GM19238 (cell line): ENCODE measurements at regions not wholly inside any gene's neighbourhood (a gene's known extent, or its start where the extent isn't known, plus 50 kb on each side); places are given as distances from the start of the nearest gene placed in this dataset.
"Not testable (repeated sequence)": the region's sequence is repeated elsewhere in the genome, so short reads cannot be mapped to it uniquely, and the experiment has no call there.

Source experiments
- DNase-seq: peaks from one replicate; pipeline ENCODE4 v3.0.0; 2011; ENCODE audit warnings: low spot score; ENCODE audit not compliant: insufficient read length

DNA sequence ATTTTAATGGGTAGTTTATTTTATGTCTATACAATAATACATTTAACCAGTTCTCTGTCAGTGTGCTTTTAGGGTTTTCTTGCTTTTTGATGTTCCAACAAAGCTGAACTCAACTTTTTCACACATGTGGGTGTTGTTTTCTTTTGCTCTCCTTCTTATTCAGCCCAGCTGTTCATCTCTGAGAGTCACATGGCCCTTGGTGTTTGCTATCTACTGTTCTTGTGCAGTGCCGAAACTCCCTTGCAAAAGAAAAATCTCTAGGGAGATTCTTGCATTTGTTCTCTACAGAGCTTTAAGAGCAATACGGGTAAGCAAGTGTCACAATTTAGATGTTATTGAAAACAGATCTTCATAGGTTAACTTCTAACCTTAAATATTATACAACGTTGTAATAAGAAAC is 281.1 kb upstream of the CXADR start:
- DNase-seq, result no peak

DNA sequence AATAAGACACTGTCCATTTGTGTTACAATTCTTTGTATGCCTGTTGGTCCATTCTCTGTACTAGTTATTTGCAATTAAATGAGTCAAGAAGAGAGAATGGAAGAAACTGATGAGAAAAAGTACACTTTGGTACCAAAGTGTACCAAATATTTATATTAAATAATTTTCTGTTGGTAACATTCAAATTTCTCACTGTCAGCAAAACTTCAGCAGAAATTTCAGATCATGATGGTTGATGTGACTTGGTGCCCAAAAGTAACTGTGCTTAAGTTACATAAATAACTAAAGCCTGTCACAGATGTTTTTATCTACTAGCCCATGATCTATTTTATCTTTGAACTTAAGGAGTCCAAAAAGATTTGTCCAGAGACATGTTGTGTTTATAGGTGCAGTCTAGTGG is 274.4 kb upstream of the CXADR start:
- DNase-seq, result no peak

DNA sequence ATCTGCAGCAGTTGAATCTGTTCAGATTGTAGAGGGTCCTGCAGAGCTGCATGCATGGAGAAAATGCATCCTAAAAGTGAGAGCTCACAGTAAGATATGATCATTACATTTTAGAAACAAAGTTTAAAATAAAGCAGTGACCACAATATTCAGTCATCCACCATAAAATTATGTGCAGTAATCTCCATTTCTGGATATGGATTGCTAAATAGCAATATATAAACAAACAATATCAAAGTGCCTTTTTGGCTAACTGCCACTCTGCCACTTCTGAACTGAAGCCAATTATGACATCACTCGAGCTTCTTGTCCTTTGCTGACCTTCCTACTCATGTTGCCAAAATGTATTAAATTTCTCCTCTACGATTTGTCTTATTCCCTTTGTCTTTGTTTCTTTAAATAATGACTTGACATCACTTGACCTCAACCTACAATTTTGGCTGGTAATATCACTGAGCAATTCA is 262.0 kb upstream of the CXADR start:
- no peak for DNase-seq

DNA sequence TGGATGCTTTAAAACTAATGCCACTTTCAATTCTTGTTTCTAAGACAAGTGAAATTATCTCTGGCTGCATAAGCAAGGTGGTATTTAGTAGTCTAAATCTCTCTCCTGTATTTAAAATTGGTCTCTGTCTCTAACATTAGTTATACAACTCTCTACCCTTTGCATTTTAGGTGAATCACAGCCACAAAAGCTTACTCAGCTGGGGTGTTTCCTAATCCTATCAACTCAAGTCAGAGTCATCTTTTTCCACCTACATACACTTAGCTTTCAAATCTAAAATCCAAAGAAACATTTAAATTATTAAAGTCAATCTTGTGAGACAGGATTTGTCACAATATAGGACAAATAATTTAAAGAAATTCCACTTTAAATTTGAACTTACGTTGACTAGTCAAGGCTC is 255.1 kb upstream of the CXADR start:
- no peak for DNase-seq

DNA sequence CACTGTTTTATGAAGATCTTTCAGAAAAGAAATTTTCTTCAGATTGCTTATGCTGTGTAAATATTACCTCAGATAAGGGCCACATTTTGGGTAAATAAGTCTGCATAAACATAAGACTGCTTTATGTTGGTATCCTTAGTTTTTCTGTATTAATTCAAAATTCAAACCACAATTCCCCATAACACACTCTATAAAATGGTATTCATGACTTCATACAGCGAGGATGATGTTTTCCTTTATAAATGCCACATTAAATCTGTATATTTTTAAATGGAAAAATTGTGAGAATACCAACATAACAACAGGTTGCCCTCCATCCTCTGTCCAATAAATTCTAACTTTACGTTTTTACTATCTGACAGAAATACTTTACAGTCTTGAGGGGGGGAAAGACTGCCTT is 248.7 kb upstream of the CXADR start:
- DNase-seq, result no peak

DNA sequence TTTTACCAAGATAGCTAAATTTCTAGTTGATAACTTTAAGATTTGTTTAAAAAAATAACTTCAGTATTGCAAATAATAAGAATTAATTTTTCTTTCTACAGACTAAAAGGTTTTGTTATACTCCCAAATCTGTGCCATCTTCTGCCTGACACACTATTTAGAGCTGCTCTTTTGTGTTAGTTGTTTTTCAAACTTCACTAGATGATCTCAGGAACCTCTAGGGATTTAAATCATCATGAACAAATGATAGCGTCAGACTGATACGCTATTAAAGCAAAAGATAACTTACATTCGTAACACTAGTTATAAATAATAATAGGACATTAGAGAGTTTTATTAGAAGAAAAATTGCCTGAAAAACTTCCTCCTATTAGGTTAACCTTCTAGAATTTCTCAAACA is 243.1 kb upstream of the CXADR start:
- DNase-seq, result no peak

DNA sequence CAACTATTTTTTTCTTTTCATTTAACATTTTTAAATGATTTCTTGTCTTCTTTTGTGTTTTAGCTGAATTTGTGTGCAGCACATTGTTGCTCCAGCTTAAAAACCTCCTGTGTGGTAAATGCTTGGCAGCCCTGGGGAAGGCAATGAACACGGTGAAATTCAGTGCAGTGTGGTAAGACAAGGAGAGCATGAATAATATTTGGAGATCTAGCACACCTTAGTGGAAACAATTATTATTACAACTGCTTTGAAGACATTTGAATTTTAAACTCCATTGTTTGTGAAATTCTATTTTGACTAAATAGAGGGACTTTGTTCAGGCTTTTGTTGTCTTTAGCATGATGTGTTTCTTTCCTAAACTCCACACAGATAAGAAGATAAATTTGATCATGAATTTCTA is 242.6 kb upstream of the CXADR start:
- DNase-seq, result no peak

DNA sequence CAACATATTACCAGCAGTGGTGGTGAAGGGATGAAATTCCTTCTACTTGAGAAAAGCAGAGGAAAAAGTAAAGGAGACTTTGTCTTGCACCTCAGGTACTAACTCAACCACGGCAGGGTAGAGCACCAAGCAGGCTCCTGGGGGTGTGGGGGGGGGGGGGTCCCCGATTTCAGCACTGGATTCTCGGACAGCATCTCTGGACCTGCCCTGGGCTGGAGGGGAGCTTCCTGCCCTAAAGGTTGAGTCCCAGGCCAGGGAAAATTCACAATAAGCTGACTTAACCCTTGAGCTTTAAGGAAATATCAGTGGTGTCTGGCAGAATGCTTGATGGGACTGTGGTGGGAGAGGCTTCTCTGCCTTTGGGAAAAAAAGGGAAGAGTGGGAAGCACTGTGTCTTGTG is 233.2 kb upstream of the CXADR start:
- DNase-seq, result no peak

DNA sequence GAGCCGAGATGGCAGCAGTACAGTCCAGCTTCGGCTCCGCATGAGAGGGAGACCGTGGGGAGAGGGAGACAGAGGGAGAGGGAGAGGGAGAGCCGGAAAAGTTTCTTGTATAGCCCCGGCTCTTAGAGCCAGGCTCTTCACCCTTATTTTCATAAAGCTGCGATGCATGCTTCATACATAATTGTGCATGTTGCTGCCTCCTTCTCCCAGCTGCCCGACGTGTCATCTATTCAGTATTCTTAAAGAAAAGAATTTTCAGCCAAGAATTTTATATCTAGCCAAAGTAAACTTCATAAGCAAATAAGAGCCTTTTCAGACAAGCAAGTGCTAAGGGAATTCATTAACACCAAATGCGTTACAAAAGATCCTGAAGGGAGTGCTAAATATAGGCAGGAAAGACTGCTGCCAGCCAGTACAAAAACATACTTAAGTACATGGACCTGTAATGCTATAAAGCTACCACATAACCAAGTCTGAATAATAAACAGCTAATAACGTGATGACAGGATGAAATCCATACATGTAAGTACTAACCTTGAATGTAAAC is 219.8 kb upstream of the CXADR start:
- not testable (repeated sequence) for DNase-seq

DNA sequence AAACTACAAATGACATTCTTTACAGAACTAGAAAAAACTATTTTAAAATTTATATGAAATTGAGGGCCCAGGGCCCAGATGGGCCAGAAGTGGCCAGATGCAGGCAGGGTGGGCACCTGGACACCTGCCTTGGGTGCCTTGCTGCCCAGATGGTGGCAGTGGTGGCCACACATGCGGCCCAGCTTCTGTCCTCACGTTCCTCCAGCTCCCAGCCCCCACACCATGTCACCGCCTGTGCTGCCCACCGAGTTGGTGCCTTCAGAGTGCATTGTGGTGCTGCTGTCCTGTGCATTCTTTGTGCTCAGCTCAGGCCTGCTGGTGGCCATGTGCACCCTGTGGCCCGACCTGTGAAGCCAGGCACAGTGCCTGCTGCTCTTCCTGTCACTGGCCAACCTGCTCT is 216.8 kb upstream of the CXADR start:
- DNase-seq, result no peak

DNA sequence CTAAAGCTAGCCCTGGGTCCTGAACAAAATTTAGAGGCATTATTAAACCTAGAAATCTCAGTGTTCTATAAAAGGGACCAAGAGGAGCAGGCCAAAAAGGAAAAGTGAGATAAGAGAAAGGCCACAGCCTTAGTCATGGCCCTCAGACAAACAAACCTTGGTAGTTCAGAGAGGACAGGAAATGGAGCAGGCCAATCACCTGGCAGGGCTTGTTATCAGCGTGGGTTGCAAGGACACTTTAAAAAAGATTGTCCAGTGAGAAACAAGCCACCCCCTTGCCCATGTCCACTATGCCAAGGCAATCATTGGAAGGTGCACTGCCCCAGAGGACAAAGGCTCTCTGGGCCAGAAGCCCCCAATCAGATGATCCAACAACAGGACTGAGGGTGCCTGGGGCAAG is 213.3 kb upstream of the CXADR start:
- DNase-seq, result not testable (repeated sequence)

DNA sequence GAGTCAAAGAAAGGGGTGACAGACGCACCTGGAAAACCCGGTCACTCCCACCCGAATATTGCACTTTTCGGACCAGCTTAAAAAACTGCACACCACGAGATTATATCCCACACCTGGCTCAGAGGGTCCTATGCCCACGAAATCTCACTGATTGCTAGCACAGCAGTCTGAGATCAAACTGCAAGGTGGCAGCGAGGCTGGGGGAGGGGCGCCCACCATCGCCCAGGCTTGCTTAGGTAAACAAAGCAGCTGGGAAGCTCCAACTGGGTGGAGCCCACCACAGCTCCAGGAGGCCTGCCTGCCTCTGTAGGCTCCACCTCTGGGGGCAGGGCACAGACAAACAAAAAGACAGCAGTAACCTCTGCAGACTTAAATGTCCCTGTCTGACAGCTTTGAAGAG is 185.1 kb upstream of the CXADR start:
- not testable (repeated sequence) for DNase-seq

DNA sequence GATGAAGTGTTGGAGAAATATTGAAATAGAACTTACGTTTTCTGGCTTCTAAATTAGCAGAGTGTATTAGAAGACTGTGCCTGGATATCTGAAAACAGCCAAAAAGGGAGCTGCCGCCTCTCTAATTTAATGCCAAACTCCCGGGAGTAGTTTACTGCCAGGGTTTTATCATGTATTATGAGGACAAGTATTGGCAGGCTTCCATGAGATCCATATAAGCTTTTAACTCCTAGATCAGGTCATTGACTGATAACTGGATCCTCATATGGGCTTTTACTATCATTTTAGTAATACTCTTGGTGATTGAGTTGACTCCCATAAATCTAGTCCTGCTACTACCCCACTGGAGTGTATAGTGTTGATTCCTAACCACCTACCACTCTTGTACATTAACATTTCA is 178.4 kb upstream of the CXADR start:
- no peak for DNase-seq

DNA sequence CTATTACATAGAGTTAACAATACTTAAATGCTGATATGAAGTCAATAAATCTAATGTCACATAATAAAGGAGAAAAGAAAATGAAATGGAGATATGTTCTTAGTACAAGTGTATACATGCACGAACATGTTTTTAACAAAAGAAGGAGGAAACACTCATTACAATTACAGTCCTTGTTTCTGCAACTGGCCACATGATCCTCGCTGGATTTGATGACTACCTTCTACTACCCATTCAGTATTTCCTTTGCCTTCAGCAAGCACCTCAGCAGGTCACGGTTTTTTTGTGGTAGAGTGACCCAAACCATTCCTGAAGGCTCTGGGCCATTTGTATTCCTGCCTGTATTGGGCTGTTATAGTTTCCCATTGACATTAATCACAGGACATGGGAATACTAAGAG is 172.8 kb upstream of the CXADR start:
- no peak for DNase-seq

DNA sequence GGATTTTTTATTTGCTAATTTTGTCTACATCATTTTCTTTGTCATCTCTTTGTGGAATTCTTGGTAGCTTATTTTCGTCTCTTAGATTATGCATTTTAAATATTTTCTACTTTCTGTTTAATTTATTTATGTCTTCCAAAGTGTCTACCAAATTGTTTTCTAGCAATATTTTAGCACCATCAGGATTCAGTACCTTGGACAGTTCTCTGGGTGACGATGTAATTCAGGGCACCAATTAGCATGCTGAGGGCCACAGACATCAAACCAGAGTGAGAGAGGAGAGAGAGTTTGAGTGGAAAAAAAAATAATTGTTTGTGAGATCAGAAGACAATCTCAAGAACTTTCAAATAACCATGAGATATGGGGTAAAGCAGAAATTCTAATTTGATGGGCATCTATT is 169.8 kb upstream of the CXADR start:
- DNase-seq, result no peak

DNA sequence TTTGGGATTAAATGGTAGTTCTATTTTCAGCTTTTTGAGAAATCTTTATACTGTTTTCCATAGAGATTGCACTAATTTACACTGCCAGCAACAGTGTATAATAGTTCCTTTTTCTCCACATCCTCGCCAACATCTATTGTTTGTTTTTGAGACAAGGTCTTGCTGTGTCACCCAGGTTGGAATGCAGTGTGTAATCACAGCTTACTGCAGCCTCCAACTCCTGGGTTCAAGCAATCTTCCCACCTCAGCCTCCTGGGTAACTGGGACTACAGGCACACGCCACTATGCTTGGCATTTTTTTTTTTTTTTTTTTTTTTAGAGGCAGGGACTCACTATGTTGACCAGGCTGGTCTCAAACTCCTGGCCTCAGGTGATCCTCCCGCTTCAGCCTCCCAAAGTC is 164.5 kb upstream of the CXADR start:
- no peak for DNase-seq

DNA sequence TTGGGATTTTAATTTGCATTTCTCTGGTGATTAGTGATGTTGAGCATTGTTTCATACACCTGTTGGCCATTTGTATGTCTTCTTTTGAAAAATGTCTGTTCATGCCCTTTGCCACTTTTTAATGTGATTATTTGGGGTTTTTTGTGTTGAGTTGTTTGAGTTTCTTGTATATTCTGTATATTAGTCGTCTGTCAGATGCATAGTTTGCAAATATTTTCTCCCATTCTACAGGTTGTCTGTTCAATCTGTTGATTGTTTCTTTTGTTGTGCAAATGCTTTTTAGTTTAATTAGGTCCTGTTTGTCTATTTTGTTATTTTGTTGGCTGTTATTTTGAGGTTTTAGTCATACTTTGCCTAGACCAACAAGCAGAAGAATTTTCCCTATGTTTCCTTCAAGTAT is 164.0 kb upstream of the CXADR start:
- no peak for DNase-seq

DNA sequence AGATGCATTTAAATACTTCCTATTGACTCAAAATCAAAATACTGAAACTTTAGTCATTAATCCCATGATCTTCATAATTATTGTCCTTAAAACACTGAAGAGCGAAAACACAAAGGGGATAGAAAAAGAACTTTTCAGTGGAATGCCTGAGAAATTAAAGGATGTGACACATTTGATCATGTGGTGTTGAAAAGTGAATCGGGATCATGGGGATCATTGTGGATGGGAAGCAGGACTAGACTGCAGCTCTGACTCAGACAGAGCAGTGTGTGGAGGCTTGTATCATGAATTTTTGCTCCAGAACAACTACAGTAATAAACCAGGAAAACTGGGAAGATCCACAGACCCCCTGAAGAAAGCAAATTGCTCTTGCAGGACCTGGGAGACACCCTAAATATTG is 161.1 kb upstream of the CXADR start:
- no peak for DNase-seq

DNA sequence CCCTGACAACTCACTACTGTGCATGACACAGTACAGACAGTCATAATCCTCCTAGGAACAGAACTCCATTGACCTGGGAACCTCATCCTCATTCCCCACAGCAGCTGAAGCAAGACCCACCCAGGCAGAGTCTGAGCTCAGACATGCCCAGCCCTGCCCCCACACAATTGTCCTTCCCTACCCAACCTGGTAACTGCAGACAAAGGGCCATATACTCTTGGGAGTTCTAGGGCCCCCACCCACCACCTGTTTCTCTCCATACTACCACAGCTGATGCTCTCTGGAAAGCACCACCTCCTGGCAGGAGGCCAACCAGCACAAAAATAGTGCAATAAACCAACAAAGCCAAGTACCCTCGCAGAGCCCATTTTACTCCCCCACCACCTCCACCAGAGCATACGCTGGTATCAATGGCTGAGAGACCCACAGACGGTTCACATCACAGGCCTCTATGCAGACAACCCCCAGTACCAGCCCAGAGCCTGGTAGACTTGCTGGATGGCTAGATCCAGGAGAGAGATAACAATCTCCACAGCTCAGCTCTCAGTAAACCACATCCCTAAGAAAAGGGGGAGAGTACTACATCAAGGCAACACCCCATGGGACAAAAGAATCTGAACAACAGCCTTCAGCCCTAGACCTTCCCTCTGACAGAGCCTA is 159.7 kb upstream of the CXADR start:
- DNase-seq, result no peak

DNA sequence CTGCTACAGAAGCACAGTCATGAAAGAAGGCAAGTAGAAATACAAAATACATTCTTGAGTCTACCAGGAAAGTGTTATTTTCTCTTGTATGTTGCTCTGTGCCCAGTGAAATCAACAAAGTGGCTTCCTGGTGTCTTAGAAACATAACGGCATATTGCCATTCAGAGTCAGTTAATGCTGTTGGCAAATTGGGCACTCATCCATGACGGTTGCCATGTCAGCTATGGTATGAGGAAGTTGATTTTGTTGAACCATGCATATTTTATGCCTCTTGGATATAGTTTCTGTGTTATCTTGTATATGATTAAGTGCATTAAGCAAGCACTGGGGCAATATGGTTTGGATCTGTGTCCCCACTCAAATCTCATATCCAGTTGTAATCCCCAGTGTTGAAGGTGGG is 153.1 kb upstream of the CXADR start:
- no peak for DNase-seq

DNA sequence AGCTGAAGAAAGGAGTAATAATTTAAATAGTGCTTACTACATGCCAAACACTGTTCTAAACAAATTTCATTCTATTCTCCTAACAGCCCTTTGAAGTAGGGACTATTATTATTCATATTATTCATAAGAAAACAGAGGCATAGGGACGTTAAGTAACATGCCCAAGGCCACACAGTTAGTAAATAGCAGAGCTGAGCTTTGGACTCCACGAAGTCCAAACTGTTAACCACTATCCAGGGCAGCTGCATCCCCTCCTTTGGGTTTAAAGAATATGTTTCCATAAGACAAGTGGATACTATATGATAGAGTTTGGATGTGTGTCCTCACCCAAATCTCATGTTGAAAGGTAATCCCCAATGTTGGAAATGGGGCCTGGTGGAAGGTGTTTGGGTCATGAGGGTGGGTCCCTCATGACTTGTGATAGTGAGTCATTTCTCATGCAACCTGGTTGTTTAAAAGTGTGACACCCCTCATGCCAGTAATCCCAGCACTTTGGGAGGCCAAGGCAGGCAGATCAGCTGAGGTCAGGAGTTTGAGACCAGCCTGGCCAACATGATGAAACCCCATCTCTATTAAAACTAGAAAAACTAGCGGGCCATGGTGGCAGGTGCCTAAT is 144.0 kb upstream of the CXADR start:
- no peak for DNase-seq

DNA sequence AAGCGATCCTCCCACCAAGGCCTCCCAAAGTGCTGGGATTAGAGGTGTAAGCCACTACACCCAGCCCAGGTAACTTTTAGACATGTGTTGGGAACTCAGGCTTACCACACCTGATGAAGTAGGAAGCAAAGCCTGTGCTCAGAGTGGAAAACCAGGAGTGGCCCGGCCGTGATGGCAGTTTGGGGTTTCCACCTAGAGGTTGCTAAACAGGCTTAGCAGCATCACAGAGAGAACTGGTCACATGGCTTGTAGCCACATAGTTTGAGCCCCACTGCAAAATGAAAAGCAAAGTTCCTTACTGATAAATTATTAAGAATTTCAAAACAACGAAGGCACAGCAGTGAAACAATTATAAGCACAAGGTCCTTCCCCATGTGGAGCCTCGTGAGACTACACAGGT is 142.6 kb upstream of the CXADR start:
- no peak for DNase-seq

DNA sequence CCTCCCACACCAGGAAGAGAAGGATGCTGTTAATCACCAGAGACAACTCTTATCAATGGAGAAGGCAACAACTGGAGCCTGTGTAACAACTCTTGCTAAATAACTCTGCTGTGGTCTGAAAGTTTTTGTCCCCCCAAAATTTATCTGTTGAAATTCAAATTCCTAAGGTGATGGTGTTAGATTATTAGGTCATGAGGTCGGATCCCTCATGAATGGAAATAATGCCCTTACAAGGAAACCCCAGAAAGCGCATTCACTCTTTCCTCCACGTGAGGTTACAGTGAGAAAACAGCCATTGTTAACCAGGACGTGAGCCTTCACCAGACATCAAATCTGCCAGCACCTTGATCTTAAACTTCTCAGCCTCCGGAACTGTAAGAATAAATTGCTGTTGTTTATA is 141.9 kb upstream of the CXADR start:
- no peak for DNase-seq
